Activated CD8-positive, alpha-beta T cell treated with anti-CD3 and anti-CD28 coated beads for 36 hours (primary cell): ENCODE measurements at regions not wholly inside any gene's neighbourhood (a gene's known extent, or its start where the extent isn't known, plus 50 kb on each side); places are given as distances from the start of the nearest gene placed in this dataset.

Experiments
- ATAC-seq: fragments of 200-7000 bp; cut with Tn5 transposase; one replicate; pipeline ENCODE4 v1.10.0; 2021; ENCODE audit warnings: mild to moderate bottlenecking, moderate library complexity
- CTCF ChIA-PET: fragments of 350-600 bp; sonication (Branson Sonifier 250); formaldehyde crosslinking; loops from one replicate; lab custom pipeline; 2021; ENCODE audit warnings: antibody characterized with exemption; lab: Charles Lee
- POLR2A ChIA-PET: fragments of 350-600 bp; sonication (Branson Sonifier 250); formaldehyde crosslinking; loops from one replicate; lab custom pipeline; 2021; ENCODE audit warnings: antibody characterized with exemption; lab: Charles Lee
- DNase-seq: peaks from one replicate; pipeline ENCODE4 v3.0.0-alpha.2; 2020
- H3K27ac Mint-ChIP-seq: one replicate; pipeline ENCODE4 v1.8.0; 2021; ENCODE audit warnings: mild to moderate bottlenecking, mixed read lengths
- H3K27me3 Mint-ChIP-seq: one replicate; pipeline ENCODE4 v1.8.0; 2021; ENCODE audit warnings: mixed read lengths
- H3K36me3 Mint-ChIP-seq: one replicate; pipeline ENCODE4 v1.8.0; 2021; ENCODE audit warnings: low read depth, mixed read lengths
- H3K4me1 Mint-ChIP-seq: one replicate; pipeline ENCODE4 v1.8.0; 2021; ENCODE audit warnings: low read depth, mixed read lengths
- H3K4me3 Mint-ChIP-seq: one replicate; pipeline ENCODE4 v1.8.0; 2021; ENCODE audit warnings: mild to moderate bottlenecking, moderate library complexity, mixed read lengths
- H3K9me3 Mint-ChIP-seq: one replicate; pipeline ENCODE4 v1.8.0; 2021; ENCODE audit warnings: mixed read lengths
- CTCF ChIP-seq: fragments of 200-600 bp; IDR thresholded peaks from one replicate; pipeline ENCODE4 v1.8.0; 2022; ENCODE audit warnings: antibody characterized with exemption, mild to moderate bottlenecking
- intact Hi-C: fragments of 100-400 bp; cut with micrococcal nuclease; formaldehyde crosslinking; loops from one replicate; pipeline ENCODE4 v1.10.0; 2022

- H3K27me3 Mint-ChIP-seq: peaks cover 30% of the 10 kb centered on the region
- H3K27ac Mint-ChIP-seq: no peak overlapping the region
- no peak overlapping the region for H3K4me3 Mint-ChIP-seq
- intact Hi-C loops: no loop called here
- no peaks in the 10 kb centered on the region for H3K4me1 Mint-ChIP-seq
- no peaks in the 10 kb centered on the region for H3K36me3 Mint-ChIP-seq
- ChIA-PET CTCF (interaction anchor here (0.6 to 1.1 kb wide), 2 partner anchors 29 to 178 kb away, joined by 3 to 5 read pairs; no protein-coding TSS in a partner anchor), POLR2A (no interaction called here)
- ATAC-seq (no peak), DNase-seq (no peak)
- no peak for TF ChIP-seq CTCF
- peaks cover 5% of the 10 kb centered on the region for H3K9me3 Mint-ChIP-seq
Observed at GRCh38 chr6:3948866-3949265, 99.7 kb downstream of the FAM50B start.

GRCh38 chr6:3949521-3949920 is 100.3 kb downstream of the FAM50B start:
- intact Hi-C loops: no loop called here
- ATAC-seq: no peak
- DNase-seq: no peak
- TF ChIP-seq CTCF: no peak
- Mint-ChIP-seq H3K4me1 (no peaks in the 10 kb centered on the region), H3K27me3 (peaks cover 28% of the 10 kb centered on the region), H3K27ac (no peak overlapping the region), H3K9me3 (peaks cover 8% of the 10 kb centered on the region), H3K36me3 (no peaks in the 10 kb centered on the region), H3K4me3 (no peak overlapping the region)
- POLR2A ChIA-PET: no interaction called here
- CTCF ChIA-PET: interaction anchor here (1.1 to 1.3 kb wide), 2 partner anchors 8 to 29 kb away, joined by 3 to 5 read pairs; no protein-coding TSS in a partner anchor

GRCh38 chr6:3956054-3956453 is 106.9 kb downstream of the FAM50B start:
- Mint-ChIP-seq H3K4me3 (no peak overlapping the region), H3K36me3 (no peaks in the 10 kb centered on the region), H3K9me3 (peaks cover 8% of the 10 kb centered on the region), H3K27me3 (peaks cover 3% of the 10 kb centered on the region), H3K27ac (no peak overlapping the region), H3K4me1 (no peaks in the 10 kb centered on the region)
- POLR2A ChIA-PET: no interaction called here
- DNase-seq: no peak
- no peak for ATAC-seq
- intact Hi-C loops: no loop called here
- TF ChIP-seq CTCF: no peak
- CTCF ChIA-PET: interaction anchor here (3.3 kb wide), 1 partner anchor 23 kb away, joined by 12 read pairs; no protein-coding TSS in a partner anchor

GRCh38 chr6:3957321-3957720 is 108.1 kb downstream of the FAM50B start:
- Mint-ChIP-seq H3K4me3 (no peak overlapping the region), H3K27ac (no peak overlapping the region), H3K9me3 (peaks cover 3% of the 10 kb centered on the region), H3K4me1 (no peaks in the 10 kb centered on the region), H3K36me3 (no peaks in the 10 kb centered on the region), H3K27me3 (peaks cover 3% of the 10 kb centered on the region)
- intact Hi-C loops: no loop called here
- no peak for TF ChIP-seq CTCF
- ATAC-seq (no peak), DNase-seq (no peak)
- CTCF ChIA-PET: interaction anchor here (3.3 kb wide), 1 partner anchor 22 kb away, joined by 12 read pairs; no protein-coding TSS in a partner anchor
- POLR2A ChIA-PET: no interaction called here

GRCh38 chr6:3958255-3958654 is 109.1 kb downstream of the FAM50B start:
- intact Hi-C loops: no loop called here
- Mint-ChIP-seq H3K27ac (no peak overlapping the region), H3K4me3 (no peak overlapping the region), H3K9me3 (peaks cover 3% of the 10 kb centered on the region), H3K36me3 (no peaks in the 10 kb centered on the region), H3K27me3 (no peaks in the 10 kb centered on the region), H3K4me1 (no peaks in the 10 kb centered on the region)
- CTCF ChIA-PET: interaction anchor here (3.3 kb wide), 1 partner anchor 21 kb away, joined by 12 read pairs; no protein-coding TSS in a partner anchor
- DNase-seq (no peak), ATAC-seq (no peak)
- POLR2A ChIA-PET: no interaction called here
- TF ChIP-seq CTCF: no peak
